GM12864 (cell line): ENCODE measurements at regions not wholly inside any gene's neighbourhood (a gene's known extent, or its start where the extent isn't known, plus 50 kb on each side); places are given as distances from the start of the nearest gene placed in this dataset.

ENCODE experiments used
- DNase-seq: peaks from one replicate; pipeline ENCODE4 v3.0.0-alpha.2; 2011; ENCODE audit warnings: low read depth
- H3K4me3 ChIP-seq: 2 replicates; pipeline ENCODE4 v1.5.1; 2011; ENCODE audit warnings: mild to moderate bottlenecking, low read depth, low read length, control low read depth
- CTCF ChIP-seq: IDR thresholded peaks from 2 replicates; pipeline ENCODE4 v1.5.1; 2011; ENCODE audit warnings: low read depth, mild to moderate bottlenecking, moderate library complexity, low read length, control low read depth, inconsistent platforms; ENCODE audit errors: missing control alignments

- no peak for DNase-seq
- H3K4me3 ChIP-seq: no peak overlapping the region
- TF ChIP-seq CTCF: no peak
These were observed 1265.0 kb upstream of the PIK3C3 start for GRCh38 chr18:40690062-40690461.

- no peak for TF ChIP-seq CTCF
- no peak for DNase-seq
- H3K4me3 ChIP-seq: no peak overlapping the region
These were observed 1267.6 kb upstream of the PIK3C3 start for GRCh38 chr18:40687399-40687798.

GRCh38 chr18:40686836-40687235 is 1268.2 kb upstream of the PIK3C3 start:
- DNase-seq: no peak
- no peak overlapping the region for H3K4me3 ChIP-seq
- TF ChIP-seq CTCF: no peak

- no peak for TF ChIP-seq CTCF
- no peak overlapping the region for H3K4me3 ChIP-seq
- no peak for DNase-seq
These were observed 1269.8 kb upstream of the PIK3C3 start for GRCh38 chr18:40685219-40685618.

- no peak for DNase-seq
- TF ChIP-seq CTCF: no peak
- no peak overlapping the region for H3K4me3 ChIP-seq
These were observed 1276.7 kb upstream of the PIK3C3 start for GRCh38 chr18:40678318-40678717.

GRCh38 chr18:40676668-40677067 is 1278.4 kb upstream of the PIK3C3 start:
- H3K4me3 ChIP-seq: no peak overlapping the region
- DNase-seq: no peak
- TF ChIP-seq CTCF: no peak

- no peak for TF ChIP-seq CTCF
- DNase-seq: no peak
- H3K4me3 ChIP-seq: no peak overlapping the region
These were observed 1281.9 kb upstream of the PIK3C3 start for GRCh38 chr18:40673150-40673549.
